ENCODE measurements at regions not wholly inside any gene's neighbourhood (a gene's known extent, or its start where the extent isn't known, plus 50 kb on each side); places are given as distances from the start of the nearest gene placed in this dataset.

DNA sequence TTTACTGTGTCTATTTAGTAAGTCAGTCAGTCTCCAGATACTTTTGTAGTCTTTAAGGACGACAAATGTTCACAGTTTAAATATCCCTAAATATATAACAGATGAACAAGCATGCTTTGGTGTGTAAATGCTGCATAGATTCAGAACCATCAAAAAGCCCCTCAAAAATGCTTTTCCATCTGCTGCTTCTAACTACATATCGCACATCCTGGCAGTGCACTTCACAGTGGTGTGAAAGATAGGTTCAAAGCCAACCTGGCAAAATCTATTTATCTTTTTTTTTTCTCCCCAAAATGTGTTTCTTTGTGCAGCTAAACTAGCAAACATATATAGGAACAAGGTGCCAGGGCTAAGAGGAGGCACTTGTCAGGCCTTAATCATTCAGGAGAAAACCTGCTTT is 753.8 kb downstream of the PLCL1 start:
- ATAC-seq (no peak), FAIRE-seq (no peak), DNase-seq (ENCODE audit: extremely low read depth in 1 of 4, low spot score in 3 of 4) (no peak)
- no TSS peak for BruUV-seq (replicated peaks)
- ChIA-PET POLR2A (no interaction called here), CTCF (ENCODE audit: low intra/inter-chr PET ratio) (no interaction called here)
- TF ChIP-seq U2AF1 (optimal IDR thresholded peaks at IDR 0.05; ENCODE audit: low read depth, low read length) (no peak), MTA1 (IDR thresholded peaks at IDR 0.05; ENCODE audit: borderline replicate concordance) (no peak), BDP1 (IDR thresholded peaks at IDR 0.05; ENCODE audit: insufficient read depth, insufficient read length) (no peak), CHD1 (IDR thresholded peaks at IDR 0.05; ENCODE audit: low read length) (no peak), ZKSCAN8 (CRISPR knock-in tag; IDR thresholded peaks at IDR 0.05) (no peak), NUFIP1 (IDR thresholded peaks at IDR 0.05; ENCODE audit: partially characterized antibody) (no peak), RCOR1 (IDR thresholded peaks at IDR 0.05; ENCODE audit: borderline replicate concordance in 1 of 2, low read depth in 2 of 2, low read length in 2 of 2) (no peak)
- TF ChIP-seq, protein P1, sequence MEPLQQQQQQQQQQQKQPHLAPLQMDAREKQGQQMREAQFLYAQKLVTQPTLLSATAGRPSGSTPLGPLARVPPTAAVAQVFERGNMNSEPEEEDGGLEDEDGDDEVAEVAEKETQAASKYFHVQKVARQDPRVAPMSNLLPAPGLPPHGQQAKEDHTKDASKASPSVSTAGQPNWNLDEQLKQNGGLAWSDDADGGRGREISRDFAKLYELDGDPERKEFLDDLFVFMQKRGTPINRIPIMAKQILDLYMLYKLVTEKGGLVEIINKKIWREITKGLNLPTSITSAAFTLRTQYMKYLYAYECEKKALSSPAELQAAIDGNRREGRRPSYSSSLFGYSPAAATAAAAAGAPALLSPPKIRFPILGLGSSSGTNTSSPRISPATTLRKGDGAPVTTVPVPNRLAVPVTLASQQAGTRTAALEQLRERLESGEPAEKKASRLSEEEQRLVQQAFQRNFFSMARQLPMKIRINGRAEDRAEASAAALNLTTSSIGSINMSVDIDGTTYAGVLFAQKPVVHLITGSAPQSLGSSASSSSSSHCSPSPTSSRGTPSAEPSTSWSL (CRISPR knock-in tag; IDR thresholded peaks at IDR 0.05; ENCODE audit: borderline replicate concordance) = no peak
- H3K9me1 ChIP-seq (ENCODE audit: control insufficient read depth, insufficient read depth, low read length) = no peaks in the 10 kb centered on the region
- 0% methylated on average over 2 of the region's 2 CpGs for WGBS (ENCODE audit: insufficient coverage, low coverage, missing lambda C conversion rate)
- in situ Hi-C loops (cut with MboI) (no loop called here), intact Hi-C loops (cut with micrococcal nuclease) (no loop called here)
- H3K4me2 ChIP-seq (ENCODE audit: insufficient read depth, low read length) = no peak overlapping the region
- no peaks in the 10 kb centered on the region for H3K27me3 ChIP-seq (ENCODE audit: control insufficient read depth in 2 of 2, insufficient read depth in 2 of 2, low read length in 2 of 2)
- H3K4me3 ChIP-seq = no peak overlapping the region
- H4K20me1 ChIP-seq (replicated peaks; ENCODE audit: control insufficient read depth, insufficient read depth, low read length) = no peaks in the 10 kb centered on the region
- no peak overlapping the region for H3K27ac ChIP-seq (ENCODE audit: extremely low read depth, low read depth, low read length)
- no peaks in the 10 kb centered on the region for H3K36me3 ChIP-seq (ENCODE audit: control insufficient read depth, insufficient read depth, low read length)
- H2AFZ ChIP-seq (ENCODE audit: low read depth, low read length) = no peak overlapping the region
- H3K9me3 ChIP-seq (replicated peaks; ENCODE audit: control insufficient read depth, insufficient read depth, low read depth, low read length) = no peaks in the 10 kb centered on the region
- no peaks in the 10 kb centered on the region for H3K79me2 ChIP-seq (ENCODE audit: control insufficient read depth, insufficient read depth, low read length)
- no peak overlapping the region for H3K9ac ChIP-seq (ENCODE audit: insufficient read depth in 1 of 2, low read depth in 2 of 2, low read length in 2 of 2)
- H3K4me1 ChIP-seq (replicated peaks in 1 of 2; ENCODE audit: control insufficient read depth in 2 of 2, insufficient read depth in 2 of 2, low read length in 2 of 2) = no peaks in the 10 kb centered on the region
